ENCODE measurements at regions not wholly inside any gene's neighbourhood (a gene's known extent, or its start where the extent isn't known, plus 50 kb on each side); places are given as distances from the start of the nearest gene placed in this dataset.

GRCh38 chr7:12783421-12784095, 96.1 kb downstream of the ARL4A start:
- DNase-seq (ENCODE audit: low spot score) = no peak

DNA sequence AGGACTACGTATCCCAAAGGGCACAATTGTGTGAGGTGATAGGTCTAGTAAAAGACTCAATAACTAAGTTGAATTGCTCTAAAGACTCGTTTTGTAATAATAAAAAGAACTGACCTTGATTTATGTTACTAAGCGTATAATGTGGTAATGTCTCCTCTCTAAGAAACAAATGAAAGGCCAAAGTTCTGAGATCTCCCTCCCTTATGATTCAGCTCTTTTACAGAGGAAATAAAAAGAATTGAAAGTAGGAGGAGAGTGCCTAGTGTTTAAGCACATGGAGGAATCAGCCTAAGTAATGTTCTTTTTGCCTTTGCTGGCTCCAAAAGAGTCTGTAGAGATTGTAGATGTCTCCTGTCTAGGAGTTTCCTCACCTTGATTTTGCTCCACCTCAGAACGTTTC, 98.0 kb downstream of the ARL4A start:
- DNase-seq (ENCODE audit: low spot score) = no peak

DNA sequence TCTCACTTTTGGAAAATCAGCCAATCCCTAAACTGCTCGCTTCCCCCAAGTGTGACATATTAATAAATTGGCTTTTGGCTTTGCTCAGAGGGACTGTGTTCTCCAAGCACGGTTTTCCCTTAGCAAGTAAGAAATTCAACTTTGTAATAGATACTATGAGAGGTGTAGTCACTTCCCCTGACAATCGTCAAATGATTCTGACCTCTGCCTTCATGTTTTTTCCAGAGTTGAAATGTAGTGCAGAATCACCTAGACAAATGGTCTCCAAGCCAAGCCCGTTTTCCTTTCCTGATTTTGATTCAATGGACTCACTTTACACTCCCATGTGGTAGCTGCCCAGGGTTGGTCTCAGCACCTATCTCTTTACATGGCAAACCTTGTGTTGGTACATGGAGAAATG, 99.1 kb downstream of the ARL4A start:
- no peak for DNase-seq (ENCODE audit: low spot score)

GRCh38 chr7:12788171-12788570, 100.7 kb downstream of the ARL4A start:
- DNase-seq (ENCODE audit: low spot score) = no peak

DNA sequence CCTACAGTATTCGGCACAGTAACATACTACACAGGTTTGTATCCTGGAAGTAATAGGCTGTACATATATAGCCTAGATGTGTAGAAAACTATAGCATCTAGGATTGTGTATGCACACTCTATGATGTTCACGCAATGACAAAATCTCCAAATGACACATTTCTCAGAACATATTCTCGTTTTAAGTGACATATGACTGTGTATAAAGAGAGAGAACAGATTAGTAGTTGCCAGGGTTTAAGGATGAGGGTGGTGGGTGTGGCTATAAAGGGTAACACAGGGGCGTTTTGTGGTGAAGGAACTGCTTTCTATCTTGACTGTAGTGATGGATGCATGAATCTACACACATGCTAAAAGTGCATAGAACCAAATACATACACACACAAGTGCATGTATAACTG, 101.2 kb downstream of the ARL4A start:
- DNase-seq (ENCODE audit: low spot score) = no peak

- no peak for DNase-seq (ENCODE audit: low spot score)
Measured at GRCh38 chr7:12794722-12795302, 107.4 kb downstream of the ARL4A start.

GRCh38 chr7:12796397-12797127, 109.1 kb downstream of the ARL4A start:
- DNase-seq (ENCODE audit: low spot score) = no peak

- no peak for DNase-seq (ENCODE audit: low spot score)
Measured at GRCh38 chr7:12800486-12800885, 113.1 kb downstream of the ARL4A start.

DNA sequence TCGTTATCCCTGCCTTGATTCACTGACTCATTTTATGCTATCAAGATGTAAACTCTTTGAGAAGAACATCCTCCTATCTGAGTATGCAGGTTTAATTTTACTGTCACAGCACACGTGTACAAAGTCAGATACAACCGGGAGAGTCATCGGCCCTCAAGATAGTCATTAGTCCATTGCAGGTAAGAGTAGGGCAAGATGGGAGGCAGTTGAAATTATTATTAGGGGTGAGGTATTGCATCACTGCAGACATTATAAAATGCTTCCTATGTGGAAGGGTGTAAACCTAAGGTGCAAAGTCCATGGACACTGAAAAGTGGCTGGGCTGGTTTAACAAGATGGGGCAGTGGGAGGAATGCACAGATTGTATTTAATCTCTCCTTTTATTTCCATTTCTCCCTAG, 113.7 kb downstream of the ARL4A start:
- DNase-seq (ENCODE audit: low spot score) = no peak

GRCh38 chr7:12802070-12802469, 114.6 kb downstream of the ARL4A start:
- DNase-seq (ENCODE audit: low spot score) = no peak

DNA sequence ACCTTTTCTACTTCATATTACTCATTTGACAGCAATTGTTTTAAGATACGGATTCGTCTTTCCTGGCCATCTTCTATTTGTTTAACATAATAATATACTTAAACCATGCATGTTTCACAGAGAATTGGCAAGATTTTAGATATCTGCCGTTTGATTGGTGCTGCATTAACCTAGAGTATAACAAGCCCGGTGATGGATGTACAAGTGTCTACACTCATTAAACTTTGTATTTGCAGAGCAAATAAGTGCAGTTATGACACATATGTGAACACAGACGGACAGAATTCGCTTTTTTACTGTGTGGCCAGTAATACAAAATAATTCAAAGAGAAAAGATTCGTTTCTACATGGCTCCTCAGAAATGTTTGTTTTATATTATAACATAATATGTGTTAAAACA, 116.1 kb downstream of the ARL4A start:
- no peak for DNase-seq (ENCODE audit: low spot score)

DNA sequence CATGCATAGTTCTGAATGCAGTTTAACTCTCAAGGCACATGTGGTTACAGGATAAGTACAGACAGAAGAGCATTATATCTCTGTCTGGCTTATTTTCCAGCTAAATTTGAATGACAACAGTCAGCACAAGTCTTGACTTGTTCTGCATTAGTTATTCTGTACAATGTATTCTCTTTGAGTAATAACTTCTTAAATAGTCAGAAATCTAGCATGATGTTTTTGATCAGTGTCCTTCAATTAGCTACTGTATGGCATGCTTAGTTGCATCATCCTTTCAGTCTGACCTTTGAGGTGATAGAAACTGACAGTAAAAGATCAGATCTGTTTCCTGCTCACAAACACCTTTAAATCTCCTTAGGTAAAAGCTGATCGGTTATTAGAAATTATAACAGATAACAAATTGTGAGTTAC, 118.1 kb downstream of the ARL4A start:
- DNase-seq (ENCODE audit: low spot score) = no peak

GRCh38 chr7:12805957-12806356, 118.5 kb downstream of the ARL4A start:
- DNase-seq (ENCODE audit: low spot score) = no peak

DNA sequence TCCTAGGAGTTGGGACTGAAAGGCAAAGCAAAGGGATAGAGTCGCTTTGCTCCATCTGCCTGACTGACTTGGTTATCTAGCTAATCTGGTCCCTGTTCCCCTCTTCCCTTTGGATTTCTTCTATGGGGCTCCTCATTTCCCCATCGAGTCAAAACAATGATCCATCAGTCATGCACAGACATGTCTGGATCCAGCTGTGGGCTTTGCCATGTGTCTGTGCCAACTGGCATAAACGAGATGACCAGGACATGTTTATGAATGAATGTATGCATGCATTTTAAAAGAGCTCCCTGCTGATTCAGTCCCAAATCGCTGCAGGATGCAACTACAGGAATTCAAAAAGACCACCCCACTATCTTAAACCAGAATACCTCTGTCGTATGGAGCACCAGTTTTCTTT, 122.0 kb downstream of the ARL4A start:
- DNase-seq (ENCODE audit: low spot score) = peak; percentile 7

GRCh38 chr7:12812111-12812510, 124.7 kb downstream of the ARL4A start:
- DNase-seq (ENCODE audit: low spot score) = no peak

GRCh38 chr7:12814107-12814506, 126.7 kb downstream of the ARL4A start:
- no peak for DNase-seq (ENCODE audit: low spot score)

GRCh38 chr7:12814828-12815227, 127.4 kb downstream of the ARL4A start:
- no peak for DNase-seq (ENCODE audit: low spot score)

GRCh38 chr7:12815426-12815825, 128.0 kb downstream of the ARL4A start:
- DNase-seq (ENCODE audit: low spot score) = no peak

- DNase-seq (ENCODE audit: low spot score) = no peak
Measured at GRCh38 chr7:12815871-12816270, 128.4 kb downstream of the ARL4A start.

- DNase-seq (ENCODE audit: low spot score) = no peak
Measured at GRCh38 chr7:12820777-12821176, 133.3 kb downstream of the ARL4A start.

DNA sequence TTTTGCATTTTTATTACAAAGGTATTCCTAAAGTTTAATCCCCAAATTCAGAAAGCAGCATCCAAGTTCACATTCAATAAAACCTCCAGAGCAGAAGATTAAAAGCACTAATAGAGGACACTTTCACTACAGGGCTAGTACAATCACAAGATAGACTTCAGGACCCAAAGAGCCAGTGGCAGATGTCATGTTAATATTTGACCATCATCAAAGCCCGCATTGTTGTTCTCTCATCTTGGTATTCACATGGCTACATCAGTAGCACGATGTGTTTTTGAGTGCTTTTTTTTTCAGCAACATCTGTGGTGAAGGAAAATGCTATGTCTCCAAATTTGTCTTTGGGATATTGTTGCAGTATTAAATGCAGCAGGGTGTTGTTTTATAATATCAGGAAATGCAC, 134.3 kb downstream of the ARL4A start:
- peak; percentile 83 for DNase-seq (ENCODE audit: low spot score)

- no peak for DNase-seq (ENCODE audit: low spot score)
Measured at GRCh38 chr7:12826079-12826478, 138.6 kb downstream of the ARL4A start.

DNA sequence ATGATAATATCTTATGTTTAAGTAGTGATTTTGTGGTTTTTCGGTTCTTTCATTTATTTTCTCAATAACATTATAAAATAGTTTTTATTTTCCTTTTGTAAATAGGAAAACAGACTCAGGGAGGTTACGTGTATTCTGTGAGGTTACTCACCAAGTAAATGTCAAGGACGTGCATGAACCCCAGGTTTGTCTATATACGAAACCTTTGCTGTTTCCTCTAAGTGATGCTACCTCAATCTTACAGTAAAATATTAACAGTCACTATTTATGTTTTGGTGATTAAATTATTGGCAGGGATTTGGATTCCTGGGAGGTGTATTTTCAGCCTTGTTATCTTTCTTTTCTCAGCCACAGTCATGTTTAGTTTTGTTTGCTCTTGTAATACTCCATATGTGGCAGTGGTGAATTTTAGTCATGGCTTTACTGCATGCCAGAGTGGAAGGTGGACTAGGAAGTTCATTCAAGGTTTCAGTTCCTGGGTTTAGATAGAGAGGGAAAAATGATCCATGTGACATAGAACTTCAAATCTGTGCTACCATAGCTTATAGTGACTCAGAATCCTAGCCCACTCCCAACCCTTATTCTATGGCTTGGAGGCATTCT, 139.9 kb downstream of the ARL4A start:
- no peak for DNase-seq (ENCODE audit: low spot score)
